Caco-2 (cell line): ENCODE measurements at regions not wholly inside any gene's neighbourhood (a gene's known extent, or its start where the extent isn't known, plus 50 kb on each side); places are given as distances from the start of the nearest gene placed in this dataset.

Experiments used
- BruUV-seq: library from RNA; stranded (reverse); fragments of 400-500 nt; replicated peaks from 2 replicates; lab custom pipeline; 2021; lab: Mats Ljungman, UMichigan
- CTCF ChIA-PET: fragments of 300-600 bp; sonication (Branson Sonifier 250); formaldehyde crosslinking; loops from one replicate; lab custom pipeline; 2022; ENCODE audit warnings: antibody characterized with exemption; lab: Charles Lee
- POLR2A ChIA-PET: fragments of 300-600 bp; sonication (Branson Sonifier 250); formaldehyde crosslinking; loops from one replicate; lab custom pipeline; 2022; ENCODE audit warnings: antibody characterized with exemption; lab: Charles Lee
- DNase-seq, 2 experiments: peaks; one replicate each; pipeline versions ENCODE4 v3.0.0 to v3.0.0-alpha.2; 2020 to 2022
- H3K27me3 ChIP-seq: replicated peaks from 2 replicates; pipeline ENCODE4 v1.6.0; 2011; ENCODE audit warnings: low read length; ENCODE audit not compliant: control insufficient read depth, insufficient read depth
- H3K36me3 ChIP-seq: 2 replicates; pipeline ENCODE4 v1.5.1; 2011; ENCODE audit warnings: low read length; ENCODE audit not compliant: control insufficient read depth, insufficient read depth
- H3K4me1 ChIP-seq: fragments of 250-450 bp; sonication (Bioruptor Pico); 2 replicates; pipeline ENCODE4 v1.5.1; 2020; ENCODE audit warnings: mild to moderate bottlenecking
- H3K4me3 ChIP-seq: 2 replicates; pipeline ENCODE4 v1.5.1; 2011; ENCODE audit warnings: low read depth, mild to moderate bottlenecking, control low read depth, low read length
- H3K9me3 ChIP-seq: fragments of 250-450 bp; sonication (Bioruptor Pico); 2 replicates; pipeline ENCODE4 v1.5.1; 2020; ENCODE audit warnings: mild to moderate bottlenecking, moderate library complexity
- H3K27ac Mint-ChIP-seq: one replicate; pipeline ENCODE4 v1.8.0; 2022; ENCODE audit warnings: mixed read lengths; ENCODE audit not compliant: unreplicated experiment
- H3K27me3 Mint-ChIP-seq: one replicate; pipeline ENCODE4 v1.8.0; 2022; ENCODE audit warnings: mixed read lengths; ENCODE audit not compliant: insufficient read depth, unreplicated experiment
- H3K36me3 Mint-ChIP-seq: one replicate; pipeline ENCODE4 v1.8.0; 2022; ENCODE audit warnings: mild to moderate bottlenecking, mixed read lengths; ENCODE audit not compliant: insufficient read depth, unreplicated experiment
- H3K4me1 Mint-ChIP-seq: one replicate; pipeline ENCODE4 v1.8.0; 2022; ENCODE audit warnings: low read depth, mixed read lengths; ENCODE audit not compliant: unreplicated experiment
- H3K4me3 Mint-ChIP-seq: one replicate; pipeline ENCODE4 v1.8.0; 2022; ENCODE audit warnings: mild to moderate bottlenecking, moderate library complexity, mixed read lengths; ENCODE audit not compliant: unreplicated experiment
- H3K9me3 Mint-ChIP-seq: one replicate; pipeline ENCODE4 v1.8.0; 2022; ENCODE audit warnings: mixed read lengths; ENCODE audit not compliant: unreplicated experiment
- intact Hi-C: fragments of 100-400 bp; cut with micrococcal nuclease; formaldehyde crosslinking; loops from one replicate; pipeline ENCODE4 v1.10.0; 2022; ENCODE audit not compliant: unreplicated experiment
- TF ChIP-seq, protein P1 (sequence below), 2 experiments: fragments of 200-600 bp in 1 of 2; IDR thresholded peaks; 1 replicate in 1 of 2; 2 replicates in 1 of 2; pipeline versions ENCODE4 v1.5.1 to v1.8.0; 2011 to 2022; ENCODE audit warnings: antibody characterized with exemption in 1 of 2, control low read depth in 1 of 2, inconsistent platforms in 1 of 2, low read depth in 1 of 2, low read length in 1 of 2, mild to moderate bottlenecking in 1 of 2, moderate library complexity in 1 of 2; ENCODE audit not compliant: insufficient read depth in 1 of 2, severe bottlenecking in 1 of 2, unreplicated experiment in 1 of 2

GRCh38 chr13:91074091-91074490 is 273.4 kb upstream of the MIR17HG start:
- no peaks in the 10 kb centered on the region for H3K36me3 ChIP-seq
- H3K4me1 ChIP-seq = peaks cover 50% of the 10 kb centered on the region
- CTCF ChIA-PET = no interaction called here
- H3K27me3 ChIP-seq = no peaks in the 10 kb centered on the region
- no peak overlapping the region for H3K27ac Mint-ChIP-seq
- H3K4me3 Mint-ChIP-seq = no peak overlapping the region
- no peaks in the 10 kb centered on the region for H3K36me3 Mint-ChIP-seq
- peaks cover 45% of the 10 kb centered on the region for H3K4me1 Mint-ChIP-seq
- POLR2A ChIA-PET = no interaction called here
- no peaks in the 10 kb centered on the region for H3K9me3 Mint-ChIP-seq
- H3K27me3 Mint-ChIP-seq = no peaks in the 10 kb centered on the region
- H3K4me3 ChIP-seq = no peak overlapping the region
- intact Hi-C loops = loop anchor here (5.0 kb wide), 2 partner anchors 38 to 173 kb away; no protein-coding TSS in a partner anchor
- H3K9me3 ChIP-seq = no peaks in the 10 kb centered on the region
- no peak for DNase-seq
- BruUV-seq = no TSS peak
- TF ChIP-seq, protein P1, sequence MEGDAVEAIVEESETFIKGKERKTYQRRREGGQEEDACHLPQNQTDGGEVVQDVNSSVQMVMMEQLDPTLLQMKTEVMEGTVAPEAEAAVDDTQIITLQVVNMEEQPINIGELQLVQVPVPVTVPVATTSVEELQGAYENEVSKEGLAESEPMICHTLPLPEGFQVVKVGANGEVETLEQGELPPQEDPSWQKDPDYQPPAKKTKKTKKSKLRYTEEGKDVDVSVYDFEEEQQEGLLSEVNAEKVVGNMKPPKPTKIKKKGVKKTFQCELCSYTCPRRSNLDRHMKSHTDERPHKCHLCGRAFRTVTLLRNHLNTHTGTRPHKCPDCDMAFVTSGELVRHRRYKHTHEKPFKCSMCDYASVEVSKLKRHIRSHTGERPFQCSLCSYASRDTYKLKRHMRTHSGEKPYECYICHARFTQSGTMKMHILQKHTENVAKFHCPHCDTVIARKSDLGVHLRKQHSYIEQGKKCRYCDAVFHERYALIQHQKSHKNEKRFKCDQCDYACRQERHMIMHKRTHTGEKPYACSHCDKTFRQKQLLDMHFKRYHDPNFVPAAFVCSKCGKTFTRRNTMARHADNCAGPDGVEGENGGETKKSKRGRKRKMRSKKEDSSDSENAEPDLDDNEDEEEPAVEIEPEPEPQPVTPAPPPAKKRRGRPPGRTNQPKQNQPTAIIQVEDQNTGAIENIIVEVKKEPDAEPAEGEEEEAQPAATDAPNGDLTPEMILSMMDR (IDR thresholded peaks at IDR 0.05; ENCODE audit: insufficient read depth in 1 of 2, low read depth in 1 of 2, low read length in 1 of 2, severe bottlenecking in 1 of 2, unreplicated experiment in 1 of 2) = no peak

DNA sequence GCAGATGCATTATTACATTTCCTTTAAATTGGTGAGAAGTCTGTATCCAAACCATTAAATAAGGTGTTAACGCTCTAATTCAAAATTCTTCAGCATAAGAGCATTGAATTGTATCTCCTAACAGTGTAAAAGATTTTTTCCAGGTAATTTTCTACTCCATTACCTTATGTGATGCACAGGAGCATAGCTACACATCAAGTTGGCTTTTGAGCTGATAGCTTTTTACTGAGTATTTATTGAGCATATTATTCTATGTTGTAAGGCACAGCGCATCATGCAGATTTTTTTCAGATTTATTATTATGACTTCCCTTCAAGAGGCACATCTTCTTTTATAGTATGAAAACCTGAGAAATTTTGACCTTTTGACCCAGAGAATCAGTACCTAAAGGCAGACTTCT is 270.7 kb upstream of the MIR17HG start:
- POLR2A ChIA-PET = no interaction called here
- peaks cover 29% of the 10 kb centered on the region for H3K4me1 Mint-ChIP-seq
- no peak overlapping the region for H3K27ac Mint-ChIP-seq
- no peak overlapping the region for H3K4me3 Mint-ChIP-seq
- BruUV-seq = no TSS peak
- Histone ChIP-seq H3K36me3 (no peaks in the 10 kb centered on the region), H3K27me3 (no peaks in the 10 kb centered on the region), H3K9me3 (no peaks in the 10 kb centered on the region), H3K4me1 (peaks cover 30% of the 10 kb centered on the region), H3K4me3 (no peak overlapping the region)
- CTCF ChIA-PET = no interaction called here
- no peaks in the 10 kb centered on the region for H3K36me3 Mint-ChIP-seq
- H3K27me3 Mint-ChIP-seq = no peaks in the 10 kb centered on the region
- no peak for DNase-seq
- intact Hi-C loops = no loop called here
- TF ChIP-seq, protein P1 (IDR thresholded peaks at IDR 0.05; ENCODE audit: insufficient read depth in 1 of 2, low read depth in 1 of 2, low read length in 1 of 2, severe bottlenecking in 1 of 2, unreplicated experiment in 1 of 2) = no peak
- H3K9me3 Mint-ChIP-seq = no peaks in the 10 kb centered on the region

DNA sequence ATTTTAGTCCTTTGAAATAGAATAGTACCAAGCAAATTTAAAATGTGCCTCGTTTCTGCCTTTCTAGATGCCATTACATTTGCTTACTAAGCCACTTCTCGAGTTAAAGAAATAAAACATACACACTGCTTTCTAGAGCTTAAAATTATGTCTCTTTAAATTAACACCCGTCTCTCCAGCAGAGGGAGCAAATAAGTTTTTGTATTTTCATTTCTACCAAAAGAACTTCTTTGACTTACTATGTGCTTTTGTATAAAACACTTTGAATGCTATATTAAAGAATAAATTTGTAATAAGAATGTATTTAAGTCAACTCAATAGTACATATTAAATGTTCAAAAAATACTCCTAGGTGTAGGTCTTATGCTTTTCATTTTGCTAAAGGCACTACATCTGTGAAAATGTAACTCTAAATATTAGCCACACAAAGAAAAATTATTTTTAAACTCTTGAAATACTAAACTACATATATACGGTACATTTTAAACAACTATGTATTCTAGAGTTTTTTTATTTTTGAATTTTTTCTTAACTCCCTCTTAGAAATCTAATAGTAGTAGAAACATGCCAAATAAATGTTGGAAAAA is 269.3 kb upstream of the MIR17HG start:
- Mint-ChIP-seq H3K9me3 (no peaks in the 10 kb centered on the region), H3K27ac (no peak overlapping the region), H3K4me1 (peaks cover 23% of the 10 kb centered on the region), H3K36me3 (no peaks in the 10 kb centered on the region), H3K27me3 (no peaks in the 10 kb centered on the region), H3K4me3 (no peak overlapping the region)
- Histone ChIP-seq H3K4me1 (peaks cover 17% of the 10 kb centered on the region), H3K36me3 (no peaks in the 10 kb centered on the region), H3K27me3 (no peaks in the 10 kb centered on the region), H3K9me3 (no peaks in the 10 kb centered on the region), H3K4me3 (no peak overlapping the region)
- ChIA-PET POLR2A (interaction anchor here (0.8 kb wide), 1 partner anchor 77 kb away, joined by 3 read pairs; no protein-coding TSS in a partner anchor), CTCF (interaction anchor here (0.6 to 1.0 kb wide), 6 partner anchors 21 to 170 kb away, joined by 3 to 15 read pairs (median 5); no protein-coding TSS in a partner anchor)
- DNase-seq = peak in 1 of 2 experiments; percentile 15
- intact Hi-C loops = loop anchor here (1.0 to 2.0 kb wide), 3 partner anchors 57 to 107 kb away; no protein-coding TSS in a partner anchor
- no TSS peak for BruUV-seq
- TF ChIP-seq, protein P1 (IDR thresholded peaks at IDR 0.05; ENCODE audit: insufficient read depth in 1 of 2, low read depth in 1 of 2, low read length in 1 of 2, severe bottlenecking in 1 of 2, unreplicated experiment in 1 of 2) = peak; percentile 51 to 56
